ENCODE measurements at regions not wholly inside any gene's neighbourhood (a gene's known extent, or its start where the extent isn't known, plus 50 kb on each side); places are given as distances from the start of the nearest gene placed in this dataset.

GRCh38 chr14:54085232-54085761 lies 128.7 kb upstream of the BMP4 start:
- Histone ChIP-seq H3K4me3 (ENCODE audit: low read length) (no peak overlapping the region), H3K79me2 (ENCODE audit: control insufficient read depth, insufficient read depth, low read length) (no peaks in the 10 kb centered on the region), H4K5ac (ENCODE audit: low read length) (no peak overlapping the region), H2BK5ac (ENCODE audit: low read length) (no peak overlapping the region), H3K56ac (ENCODE audit: low read length) (no peak overlapping the region), H2AK5ac (ENCODE audit: low read length) (no peak overlapping the region), H3K27ac (ENCODE audit: low read depth, low read length) (no peak overlapping the region), H2BK15ac (replicated peaks; ENCODE audit: low read depth) (no peak overlapping the region), H3K4ac (ENCODE audit: low read depth, low read length) (no peak overlapping the region), H3K23ac (ENCODE audit: low read length) (no peak overlapping the region), H3K27me3 (ENCODE audit: insufficient read depth, low read length, poor library complexity) (no peaks in the 10 kb centered on the region), H3K4me1 (ENCODE audit: control insufficient read depth, low read depth, low read length) (no peaks in the 10 kb centered on the region), H3K36me3 (ENCODE audit: control insufficient read depth, insufficient read depth, low read length) (no peaks in the 10 kb centered on the region), H3K4me2 (ENCODE audit: low read length) (no peak overlapping the region), H3K18ac (ENCODE audit: low read length) (no peak overlapping the region), H3K79me1 (ENCODE audit: low read length) (no peaks in the 10 kb centered on the region), H3K9ac (ENCODE audit: low read length) (no peak overlapping the region), H2BK120ac (ENCODE audit: low read depth, low read length) (no peak overlapping the region), H4K8ac (ENCODE audit: low read depth, low read length) (no peak overlapping the region)
- no peak for DNase-seq

- no peaks in the 10 kb centered on the region for H3K79me2 ChIP-seq (ENCODE audit: control insufficient read depth, insufficient read depth, low read length)
- no peak overlapping the region for H4K5ac ChIP-seq (ENCODE audit: low read length)
- no peak overlapping the region for H2BK5ac ChIP-seq (ENCODE audit: low read length)
- no peak overlapping the region for H2AK5ac ChIP-seq (ENCODE audit: low read length)
- no peaks in the 10 kb centered on the region for H3K36me3 ChIP-seq (ENCODE audit: control insufficient read depth, insufficient read depth, low read length)
- H4K8ac ChIP-seq (ENCODE audit: low read depth, low read length) = no peak overlapping the region
- H3K4me3 ChIP-seq (ENCODE audit: low read length) = no peak overlapping the region
- H3K4me1 ChIP-seq (ENCODE audit: control insufficient read depth, low read depth, low read length) = no peaks in the 10 kb centered on the region
- no peak overlapping the region for H3K4me2 ChIP-seq (ENCODE audit: low read length)
- H3K79me1 ChIP-seq (ENCODE audit: low read length) = no peaks in the 10 kb centered on the region
- WGBS (ENCODE audit: extremely low coverage, insufficient coverage, low lambda C conversion rate) = no CpG with 5 or more reads among the region's 4 CpGs
- no peak overlapping the region for H3K27ac ChIP-seq (ENCODE audit: low read depth, low read length)
- no peak overlapping the region for H3K56ac ChIP-seq (ENCODE audit: low read length)
- H3K18ac ChIP-seq (ENCODE audit: low read length) = no peak overlapping the region
- H3K27me3 ChIP-seq (ENCODE audit: insufficient read depth, low read length, poor library complexity) = no peaks in the 10 kb centered on the region
- H3K9ac ChIP-seq (ENCODE audit: low read length) = no peak overlapping the region
- no peak for DNase-seq
- no peak overlapping the region for H3K23ac ChIP-seq (ENCODE audit: low read length)
- H2BK120ac ChIP-seq (ENCODE audit: low read depth, low read length) = no peak overlapping the region
- H2BK15ac ChIP-seq (replicated peaks; ENCODE audit: low read depth) = no peak overlapping the region
- H3K4ac ChIP-seq (ENCODE audit: low read depth, low read length) = no peak overlapping the region
Measured at GRCh38 chr14:54085841-54086240, 129.2 kb upstream of the BMP4 start.

- Histone ChIP-seq H3K36me3 (ENCODE audit: control insufficient read depth, insufficient read depth, low read length) (no peaks in the 10 kb centered on the region), H2AK5ac (ENCODE audit: low read length) (no peak overlapping the region), H2BK5ac (ENCODE audit: low read length) (no peak overlapping the region), H3K27me3 (ENCODE audit: insufficient read depth, low read length, poor library complexity) (no peaks in the 10 kb centered on the region), H3K79me1 (ENCODE audit: low read length) (no peaks in the 10 kb centered on the region), H4K5ac (ENCODE audit: low read length) (no peak overlapping the region), H3K23ac (ENCODE audit: low read length) (no peak overlapping the region), H3K56ac (ENCODE audit: low read length) (no peak overlapping the region), H2BK15ac (replicated peaks; ENCODE audit: low read depth) (no peak overlapping the region), H2BK120ac (ENCODE audit: low read depth, low read length) (no peak overlapping the region), H3K4me1 (ENCODE audit: control insufficient read depth, low read depth, low read length) (no peaks in the 10 kb centered on the region), H3K4me3 (ENCODE audit: low read length) (no peak overlapping the region), H3K18ac (ENCODE audit: low read length) (no peak overlapping the region), H4K8ac (ENCODE audit: low read depth, low read length) (no peak overlapping the region), H3K4me2 (ENCODE audit: low read length) (no peak overlapping the region), H3K27ac (ENCODE audit: low read depth, low read length) (no peak overlapping the region), H3K4ac (ENCODE audit: low read depth, low read length) (no peak overlapping the region), H3K79me2 (ENCODE audit: control insufficient read depth, insufficient read depth, low read length) (no peaks in the 10 kb centered on the region), H3K9ac (ENCODE audit: low read length) (no peak overlapping the region)
- WGBS (ENCODE audit: extremely low coverage, insufficient coverage, low lambda C conversion rate) = no CpG with 5 or more reads among the region's 7 CpGs
- no peak for DNase-seq
Measured at GRCh38 chr14:54086767-54087166, 130.1 kb upstream of the BMP4 start.

GRCh38 chr14:54087376-54087775 lies 130.8 kb upstream of the BMP4 start:
- no peak for DNase-seq
- H3K4ac ChIP-seq (ENCODE audit: low read depth, low read length) = no peak overlapping the region
- no peak overlapping the region for H3K9ac ChIP-seq (ENCODE audit: low read length)
- H3K56ac ChIP-seq (ENCODE audit: low read length) = no peak overlapping the region
- H2AK5ac ChIP-seq (ENCODE audit: low read length) = no peak overlapping the region
- no peak overlapping the region for H3K4me2 ChIP-seq (ENCODE audit: low read length)
- H3K79me2 ChIP-seq (ENCODE audit: control insufficient read depth, insufficient read depth, low read length) = no peaks in the 10 kb centered on the region
- H3K4me3 ChIP-seq (ENCODE audit: low read length) = no peak overlapping the region
- no peak overlapping the region for H4K5ac ChIP-seq (ENCODE audit: low read length)
- no peak overlapping the region for H2BK15ac ChIP-seq (replicated peaks; ENCODE audit: low read depth)
- H3K4me1 ChIP-seq (ENCODE audit: control insufficient read depth, low read depth, low read length) = no peaks in the 10 kb centered on the region
- no peaks in the 10 kb centered on the region for H3K27me3 ChIP-seq (ENCODE audit: insufficient read depth, low read length, poor library complexity)
- H2BK5ac ChIP-seq (ENCODE audit: low read length) = no peak overlapping the region
- no peaks in the 10 kb centered on the region for H3K79me1 ChIP-seq (ENCODE audit: low read length)
- H3K18ac ChIP-seq (ENCODE audit: low read length) = no peak overlapping the region
- H3K36me3 ChIP-seq (ENCODE audit: control insufficient read depth, insufficient read depth, low read length) = no peaks in the 10 kb centered on the region
- no peak overlapping the region for H2BK120ac ChIP-seq (ENCODE audit: low read depth, low read length)
- H3K27ac ChIP-seq (ENCODE audit: low read depth, low read length) = no peak overlapping the region
- H4K8ac ChIP-seq (ENCODE audit: low read depth, low read length) = no peak overlapping the region
- no peak overlapping the region for H3K23ac ChIP-seq (ENCODE audit: low read length)
- no CpG with 5 or more reads among the region's 4 CpGs for WGBS (ENCODE audit: extremely low coverage, insufficient coverage, low lambda C conversion rate)

- Histone ChIP-seq H3K79me2 (ENCODE audit: control insufficient read depth, insufficient read depth, low read length) (no peaks in the 10 kb centered on the region), H3K27me3 (ENCODE audit: insufficient read depth, low read length, poor library complexity) (no peaks in the 10 kb centered on the region), H3K4me2 (ENCODE audit: low read length) (no peak overlapping the region), H3K27ac (ENCODE audit: low read depth, low read length) (no peak overlapping the region), H2BK15ac (replicated peaks; ENCODE audit: low read depth) (no peak overlapping the region), H4K8ac (ENCODE audit: low read depth, low read length) (no peak overlapping the region), H3K4ac (ENCODE audit: low read depth, low read length) (no peak overlapping the region), H3K79me1 (ENCODE audit: low read length) (no peaks in the 10 kb centered on the region), H2BK5ac (ENCODE audit: low read length) (no peak overlapping the region), H3K56ac (ENCODE audit: low read length) (no peak overlapping the region), H3K18ac (ENCODE audit: low read length) (no peak overlapping the region), H3K9ac (ENCODE audit: low read length) (no peak overlapping the region), H2AK5ac (ENCODE audit: low read length) (no peak overlapping the region), H3K4me1 (ENCODE audit: control insufficient read depth, low read depth, low read length) (no peaks in the 10 kb centered on the region), H3K36me3 (ENCODE audit: control insufficient read depth, insufficient read depth, low read length) (no peaks in the 10 kb centered on the region), H3K23ac (ENCODE audit: low read length) (no peak overlapping the region), H4K5ac (ENCODE audit: low read length) (no peak overlapping the region), H2BK120ac (ENCODE audit: low read depth, low read length) (no peak overlapping the region), H3K4me3 (ENCODE audit: low read length) (no peak overlapping the region)
- no CpG with 5 or more reads among the region's 3 CpGs for WGBS (ENCODE audit: extremely low coverage, insufficient coverage, low lambda C conversion rate)
- DNase-seq = no peak
Measured at GRCh38 chr14:54088271-54088670, 131.6 kb upstream of the BMP4 start.

- no peak for DNase-seq
- Histone ChIP-seq H2AK5ac (ENCODE audit: low read length) (no peak overlapping the region), H3K9ac (ENCODE audit: low read length) (no peak overlapping the region), H3K4me1 (ENCODE audit: control insufficient read depth, low read depth, low read length) (no peaks in the 10 kb centered on the region), H3K4me3 (ENCODE audit: low read length) (no peak overlapping the region), H2BK15ac (replicated peaks; ENCODE audit: low read depth) (no peak overlapping the region), H3K27me3 (ENCODE audit: insufficient read depth, low read length, poor library complexity) (no peaks in the 10 kb centered on the region), H2BK120ac (ENCODE audit: low read depth, low read length) (no peak overlapping the region), H4K5ac (ENCODE audit: low read length) (no peak overlapping the region), H3K27ac (ENCODE audit: low read depth, low read length) (no peak overlapping the region), H3K79me1 (ENCODE audit: low read length) (no peaks in the 10 kb centered on the region), H4K8ac (ENCODE audit: low read depth, low read length) (no peak overlapping the region), H3K23ac (ENCODE audit: low read length) (no peak overlapping the region), H3K56ac (ENCODE audit: low read length) (no peak overlapping the region), H3K36me3 (ENCODE audit: control insufficient read depth, insufficient read depth, low read length) (no peaks in the 10 kb centered on the region), H3K18ac (ENCODE audit: low read length) (no peak overlapping the region), H2BK5ac (ENCODE audit: low read length) (no peak overlapping the region), H3K4me2 (ENCODE audit: low read length) (no peak overlapping the region), H3K79me2 (ENCODE audit: control insufficient read depth, insufficient read depth, low read length) (no peaks in the 10 kb centered on the region), H3K4ac (ENCODE audit: low read depth, low read length) (no peak overlapping the region)
- no CpG with 5 or more reads among the region's 1 CpG for WGBS (ENCODE audit: extremely low coverage, insufficient coverage, low lambda C conversion rate)
Measured at GRCh38 chr14:54090274-54090673, 133.6 kb upstream of the BMP4 start.
